HepG2 (cell line): ENCODE measurements at regions not wholly inside any gene's neighbourhood (a gene's known extent, or its start where the extent isn't known, plus 50 kb on each side); places are given as distances from the start of the nearest gene placed in this dataset.

Source experiments
- ATAC-seq: fragments of 200-7000 bp; cut with Tn5 transposase; 3 replicates; pipeline ENCODE4 v1.9.1; 2020; ENCODE audit warnings: mild to moderate bottlenecking, moderate library complexity
- BruUV-seq: library from RNA; stranded (reverse); fragments of 400-500 nt; replicated peaks from 2 replicates; lab custom pipeline; 2021; lab: Mats Ljungman, UMichigan
- CTCF ChIA-PET: fragments of 300-600 bp; formaldehyde crosslinking; extraction: SDS; loops from one replicate; lab custom pipeline; 2021; ENCODE audit warnings: low total read pairs, inconsistent platforms, low intra/inter-chr PET ratio; lab: Yijun Ruan, JAX
- POLR2A ChIA-PET: fragments of 350-600 bp; sonication (Branson Sonifier 250); formaldehyde crosslinking; loops from one replicate; lab custom pipeline; 2020; ENCODE audit warnings: antibody characterized with exemption, inconsistent platforms; lab: Yijun Ruan, JAX
- DNase-seq: peaks from one replicate; pipeline ENCODE4 v3.0.0-alpha.2; 2015; ENCODE audit warnings: low spot score
- FAIRE-seq: peaks from 3 replicates; lab custom pipeline; 2011; peaks lifted over from hg19 to GRCh38; lab: Jason Lieb, UNC
- H2AFZ ChIP-seq: one replicate; pipeline ENCODE4 v1.6.1; 2011; ENCODE audit warnings: low read length, inconsistent platforms
- H3K27ac ChIP-seq: fragments of 300-600 bp; 3 replicates; pipeline ENCODE4 v1.8.0; 2011; ENCODE audit warnings: mixed run types, mild to moderate bottlenecking, mixed read lengths, low read length, inconsistent platforms; ENCODE audit not compliant: insufficient read depth; ENCODE audit errors: extremely low read length
- H3K27me3 ChIP-seq, 2 experiments: fragments of 200-600 bp in 1 of 2; 2 replicates in 1 of 2; 3 replicates in 1 of 2; pipeline versions ENCODE4 v1.6.0 to v1.8.0; 2011; ENCODE audit warnings: low read length in 2 of 2, mild to moderate bottlenecking in 2 of 2, moderate library complexity in 2 of 2, inconsistent platforms in 1 of 2; ENCODE audit not compliant: insufficient read depth in 2 of 2, control insufficient read depth in 1 of 2
- H3K36me3 ChIP-seq, 2 experiments: fragments of 200-600 bp in 1 of 2; replicated peaks in 1 of 2; 2 replicates in 1 of 2; 3 replicates in 1 of 2; pipeline versions ENCODE4 v1.5.1 to v1.8.0; 2011; ENCODE audit warnings: low read length in 2 of 2, inconsistent platforms in 1 of 2; ENCODE audit not compliant: insufficient read depth in 2 of 2, control insufficient read depth in 1 of 2
- H3K4me1 ChIP-seq: 2 replicates; pipeline ENCODE4 v1.5.1; 2012; ENCODE audit warnings: low read length, inconsistent platforms; ENCODE audit not compliant: insufficient read depth
- H3K4me2 ChIP-seq: 2 replicates; pipeline ENCODE4 v1.6.0; 2011; ENCODE audit warnings: low read depth, low read length, inconsistent platforms
- H3K4me3 ChIP-seq, 3 experiments: fragments of 200-600 bp in 1 of 3; sonication (generic), shearing (Covaris generic) in 1 of 3; replicated peaks in 1 of 3; 2 replicates each; pipeline ENCODE4 v1.5.1; 2011 to 2016; ENCODE audit warnings: low read length in 3 of 3, inconsistent platforms in 2 of 3, low read depth in 2 of 3, mild to moderate bottlenecking in 2 of 3, control low read depth in 1 of 3, mixed read lengths in 1 of 3; ENCODE audit not compliant: insufficient read depth in 1 of 3
- H3K79me2 ChIP-seq: one replicate; pipeline ENCODE4 v1.6.1; 2011; ENCODE audit warnings: low read length, inconsistent platforms; ENCODE audit not compliant: insufficient read depth
- H3K9ac ChIP-seq: 2 replicates; pipeline ENCODE4 v1.6.0; 2011; ENCODE audit warnings: mild to moderate bottlenecking, low read depth, low read length, inconsistent platforms; ENCODE audit not compliant: insufficient read depth
- H3K9me3 ChIP-seq: 2 replicates; pipeline ENCODE4 v1.5.1; 2012; ENCODE audit warnings: mild to moderate bottlenecking, low read length
- H4K20me1 ChIP-seq: 2 replicates; pipeline ENCODE4 v1.6.0; 2011; ENCODE audit warnings: inconsistent platforms, mild to moderate bottlenecking, low read length, moderate library complexity; ENCODE audit not compliant: insufficient read depth
- ATF6 ChIP-seq: sonication (generic); formaldehyde crosslinking; conservative IDR thresholded peaks from 2 replicates; pipeline ENCODE4 v1.4.0; 2020; ENCODE audit warnings: missing genetic modification reagents
- DNMT1 ChIP-seq: sonication (generic); formaldehyde crosslinking; IDR thresholded peaks from 2 replicates; pipeline ENCODE4 v1.5.1; 2020; ENCODE audit warnings: mild to moderate bottlenecking, missing genetic modification reagents
- GATA4 ChIP-seq: sonication (generic); IDR thresholded peaks from 2 replicates; pipeline ENCODE4 v1.6.1; 2016; ENCODE audit warnings: antibody characterized with exemption, low read depth, borderline replicate concordance
- HNRNPL ChIP-seq: fragments of 200-400 bp; formaldehyde crosslinking; IDR thresholded peaks from 2 replicates; pipeline ENCODE4 v1.6.1; 2017; ENCODE audit warnings: mild to moderate bottlenecking, low read depth, low read length
- KLF16 ChIP-seq, 2 experiments: sonication (generic) in 1 of 2; formaldehyde crosslinking in 1 of 2; IDR thresholded peaks; 2 replicates each; pipeline versions ENCODE4 v1.6.1 to v1.8.0; 2016 to 2023; ENCODE audit warnings: missing genetic modification reagents in 2 of 2, missing compliant biosample characterization in 1 of 2
- MEIS1 ChIP-seq: sonication (generic); formaldehyde crosslinking; IDR thresholded peaks from 2 replicates; pipeline ENCODE4 v1.9.0; 2021; ENCODE audit warnings: mild to moderate bottlenecking, missing genetic modification reagents, moderate library complexity, borderline replicate concordance
- PRMT3 ChIP-seq: sonication (generic); formaldehyde crosslinking; IDR thresholded peaks from 2 replicates; pipeline ENCODE4 v1.8.1; 2022; ENCODE audit warnings: low read depth, mild to moderate bottlenecking, moderate library complexity, missing genetic modification reagents, borderline replicate concordance
- SOX5 ChIP-seq: IDR thresholded peaks from 2 replicates; pipeline ENCODE4 v1.6.1; 2016; ENCODE audit warnings: borderline replicate concordance
- TAF1 ChIP-seq: sonication (generic); formaldehyde crosslinking; IDR thresholded peaks from 2 replicates; pipeline ENCODE4 v1.4.0; 2020; ENCODE audit warnings: missing genetic modification reagents
- TBX3 ChIP-seq: fragments of 450-650 bp; IDR thresholded peaks from 2 replicates; pipeline ENCODE4 v1.6.1; 2017; ENCODE audit warnings: antibody characterized with exemption, mild to moderate bottlenecking, inconsistent platforms, borderline replicate concordance
- TFAP4 ChIP-seq: sonication (generic); IDR thresholded peaks from 2 replicates; pipeline ENCODE4 v1.6.1; 2016; ENCODE audit warnings: low read depth, borderline replicate concordance
- XBP1 ChIP-seq: sonication (generic); formaldehyde crosslinking; IDR thresholded peaks from 2 replicates; pipeline ENCODE4 v1.5.0; 2020; ENCODE audit warnings: missing genetic modification reagents
- ZBTB10 ChIP-seq: sonication (generic); formaldehyde crosslinking; IDR thresholded peaks from 2 replicates; pipeline ENCODE4 v1.4.0; 2020; ENCODE audit warnings: missing genetic modification reagents, borderline replicate concordance
- ZFAT ChIP-seq: sonication (generic); formaldehyde crosslinking; conservative IDR thresholded peaks from 2 replicates; pipeline ENCODE4 v1.8.1; 2023; ENCODE audit warnings: missing genetic modification reagents, inconsistent platforms
- ZFP91 ChIP-seq: sonication (generic); formaldehyde crosslinking; IDR thresholded peaks from 2 replicates; pipeline ENCODE4 v1.9.0; 2022; ENCODE audit warnings: missing genetic modification reagents, mild to moderate bottlenecking, borderline replicate concordance
- ZNF24 ChIP-seq: fragments of 450-650 bp; IDR thresholded peaks from 2 replicates; pipeline ENCODE4 v1.6.1; 2017; ENCODE audit warnings: antibody characterized with exemption, mild to moderate bottlenecking
- ZNF83 ChIP-seq: sonication (generic); formaldehyde crosslinking; IDR thresholded peaks from 2 replicates; pipeline ENCODE4 v1.4.0; 2020; ENCODE audit warnings: missing genetic modification reagents, mild to moderate bottlenecking, borderline replicate concordance
- WGBS: methylation state at CpG from one replicate; pipeline ENCODE4 v1.1.6; 2017; ENCODE audit warnings: low lambda C conversion rate; 5-methylcytosine and 5-hydroxymethylcytosine counted together
- in situ Hi-C: cut with HindIII; loops from 2 replicates; pipeline ENCODE4 v1.10.0; 2017; ENCODE audit warnings: low pct_unique_long_range_greater_than_20kb; ENCODE audit not compliant: extremely low pct_ligation_motif_present
- intact Hi-C: fragments of 100-400 bp; cut with micrococcal nuclease; formaldehyde crosslinking; loops from one replicate; pipeline ENCODE4 v1.10.0; 2022; ENCODE audit not compliant: unreplicated experiment

- intact Hi-C loops (no loop called here), in situ Hi-C loops (no loop called here)
- Histone ChIP-seq H3K27ac (no peak overlapping the region), H3K79me2 (no peaks in the 10 kb centered on the region), H3K9ac (no peak overlapping the region), H3K27me3 (no peaks in the 10 kb centered on the region; a peak in 1 of 5 replicates), H3K4me2 (no peak overlapping the region), H3K4me1 (no peaks in the 10 kb centered on the region), H3K36me3 (no peaks in the 10 kb centered on the region), H4K20me1 (no peaks in the 10 kb centered on the region), H3K9me3 (no peaks in the 10 kb centered on the region), H2AFZ (no peak overlapping the region), H3K4me3 (no peak overlapping the region)
- BruUV-seq, result no TSS peak
- 0% methylated on average over 4 of the region's 4 CpGs for WGBS
- ATAC-seq (no peak), FAIRE-seq (no peak), DNase-seq (no peak)
- ChIA-PET POLR2A (interaction anchor here (0.5 kb wide), 1 partner anchor 1323 kb away, joined by 4 read pairs; no protein-coding TSS in a partner anchor), CTCF (no interaction called here)
- TF ChIP-seq PRMT3, result no peak
- TF ChIP-seq KLF16 (CRISPR knock-in tag; IDR thresholded peaks at IDR 0.05), result no peak
- no peak for TF ChIP-seq DNMT1
- no peak for TF ChIP-seq ZBTB10 (CRISPR knock-in tag)
- TF ChIP-seq XBP1 (CRISPR knock-in tag), result no peak
- TF ChIP-seq TBX3, result no peak
- TF ChIP-seq ZFP91, result no peak
- TF ChIP-seq SOX5 (CRISPR knock-in tag), result no peak
- no peak for TF ChIP-seq TFAP4
- TF ChIP-seq ATF6 (CRISPR knock-in tag), result no peak
- no peak for TF ChIP-seq ZFAT
- TF ChIP-seq MEIS1 (CRISPR knock-in tag), result no peak
- TF ChIP-seq GATA4, result no peak
- TF ChIP-seq HNRNPL, result no peak
- no peak for TF ChIP-seq TAF1 (CRISPR knock-in tag)
- no peak for TF ChIP-seq ZNF24
- no peak for TF ChIP-seq ZNF83 (CRISPR knock-in tag)
Measured at GRCh38 chr10:36492590-36493515, 632.5 kb upstream of the ANKRD30A start.
